HG03280 (cell line): ENCODE measurements at regions not wholly inside any gene's neighbourhood (a gene's known extent, or its start where the extent isn't known, plus 50 kb on each side); places are given as distances from the start of the nearest gene placed in this dataset.

Experiments
- ATAC-seq: cut with Tn5 transposase; IDR thresholded peaks from one replicate; pipeline ENCODE4 v1.9.1; 2021; ENCODE audit warnings: mild to moderate bottlenecking, moderate library complexity; ENCODE audit not compliant: unreplicated experiment

- no peak for ATAC-seq
Measured at GRCh38 chr4:167475951-167476350, 241.7 kb upstream of the SPOCK3 start.

DNA sequence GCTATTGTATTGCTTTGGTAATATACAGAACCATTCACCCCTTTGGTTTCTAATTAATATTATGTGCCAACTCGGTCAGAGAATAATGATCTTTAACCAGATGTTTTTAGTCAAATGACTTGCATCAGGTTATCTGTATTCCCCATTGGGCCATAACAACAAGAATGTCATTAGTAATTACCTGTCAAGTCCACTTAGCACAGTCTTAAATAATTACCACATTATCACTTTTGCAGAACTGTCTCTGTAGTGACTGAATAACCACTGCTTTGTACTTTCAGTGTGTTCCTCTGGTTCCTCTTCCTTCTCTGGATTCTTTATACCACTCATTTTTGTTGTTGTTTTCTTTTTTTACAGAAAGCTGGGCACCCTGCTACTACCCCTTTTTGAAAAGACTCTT, 257.7 kb upstream of the SPOCK3 start:
- no peak for ATAC-seq

DNA sequence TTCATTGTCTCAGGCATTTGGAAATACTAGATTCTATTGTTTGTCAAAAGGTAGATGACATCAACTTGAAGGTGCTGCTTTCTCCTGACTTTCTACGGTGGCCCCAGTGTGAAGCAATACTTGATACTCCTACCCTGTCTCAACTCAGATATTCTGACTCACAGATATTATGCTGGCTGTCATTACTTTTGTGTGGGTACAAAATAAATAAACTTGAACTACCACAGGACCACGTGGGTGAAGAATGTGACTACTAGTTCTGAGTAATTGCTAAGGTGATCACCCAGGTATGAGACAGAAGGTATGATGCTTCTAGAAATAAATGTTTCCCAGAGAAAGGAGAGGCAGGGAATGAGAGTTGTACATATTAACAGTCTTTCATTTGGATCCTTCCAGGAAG, 275.3 kb upstream of the SPOCK3 start:
- no peak for ATAC-seq

DNA sequence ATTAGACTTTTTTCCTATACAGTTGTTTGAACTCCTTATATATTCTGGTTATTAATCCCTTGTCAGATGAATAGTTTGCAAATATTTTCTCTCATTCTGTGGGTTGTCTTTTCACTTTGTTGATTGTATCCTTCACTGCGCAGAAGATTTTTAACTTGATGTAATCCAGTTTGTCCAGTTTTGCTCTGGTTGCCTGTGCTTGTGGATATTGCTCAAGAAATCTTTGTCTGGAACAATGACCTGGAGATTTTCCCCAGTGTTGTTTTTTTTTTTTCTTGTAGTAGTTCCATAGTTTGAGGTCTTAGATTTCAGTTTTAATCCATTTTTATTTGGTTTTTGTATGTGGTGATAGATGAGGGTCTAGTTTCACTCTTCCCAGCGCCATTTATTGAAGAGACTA, 289.8 kb upstream of the SPOCK3 start:
- ATAC-seq = no peak

- no peak for ATAC-seq
Measured at GRCh38 chr4:167537761-167538160, 303.5 kb upstream of the SPOCK3 start.

DNA sequence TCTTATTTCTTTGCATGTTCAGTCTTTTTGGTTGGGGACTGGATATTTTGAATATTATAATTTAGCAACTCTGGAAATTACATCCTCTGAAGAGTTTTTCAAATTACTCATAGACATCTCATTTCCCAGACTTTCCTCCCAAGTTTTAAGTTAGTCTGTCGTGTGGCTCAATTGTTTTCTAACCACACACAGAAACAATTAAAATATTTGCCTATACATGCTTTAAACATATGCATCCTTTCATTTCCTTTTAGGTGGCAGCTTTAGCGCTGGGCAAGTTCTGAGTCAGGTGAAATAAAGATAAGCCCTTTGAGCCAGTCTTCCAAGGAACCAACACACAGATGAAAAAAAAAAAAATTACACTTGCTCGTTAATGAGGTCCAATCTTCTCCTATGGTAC, 307.0 kb upstream of the SPOCK3 start:
- ATAC-seq = no peak

DNA sequence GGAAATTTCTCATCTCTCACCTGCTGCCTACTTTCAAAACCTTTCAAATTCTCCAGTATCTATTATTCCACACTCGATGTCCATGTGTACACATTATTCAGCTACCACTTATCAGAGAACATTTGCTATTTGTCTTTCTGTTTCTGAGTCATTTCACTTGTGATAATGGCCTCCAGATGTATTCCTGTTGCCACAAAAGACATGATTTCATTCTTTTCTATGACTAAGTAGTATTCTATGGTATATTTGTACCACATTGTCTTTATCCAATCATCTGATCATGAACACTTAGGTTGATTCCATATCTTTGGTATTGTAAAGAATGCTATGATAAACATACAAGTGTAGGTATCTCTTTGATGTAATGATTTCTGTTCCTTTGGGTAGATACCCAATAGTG, 310.1 kb upstream of the SPOCK3 start:
- no peak for ATAC-seq

GRCh38 chr4:167550021-167550420, 315.7 kb upstream of the SPOCK3 start:
- no peak for ATAC-seq

DNA sequence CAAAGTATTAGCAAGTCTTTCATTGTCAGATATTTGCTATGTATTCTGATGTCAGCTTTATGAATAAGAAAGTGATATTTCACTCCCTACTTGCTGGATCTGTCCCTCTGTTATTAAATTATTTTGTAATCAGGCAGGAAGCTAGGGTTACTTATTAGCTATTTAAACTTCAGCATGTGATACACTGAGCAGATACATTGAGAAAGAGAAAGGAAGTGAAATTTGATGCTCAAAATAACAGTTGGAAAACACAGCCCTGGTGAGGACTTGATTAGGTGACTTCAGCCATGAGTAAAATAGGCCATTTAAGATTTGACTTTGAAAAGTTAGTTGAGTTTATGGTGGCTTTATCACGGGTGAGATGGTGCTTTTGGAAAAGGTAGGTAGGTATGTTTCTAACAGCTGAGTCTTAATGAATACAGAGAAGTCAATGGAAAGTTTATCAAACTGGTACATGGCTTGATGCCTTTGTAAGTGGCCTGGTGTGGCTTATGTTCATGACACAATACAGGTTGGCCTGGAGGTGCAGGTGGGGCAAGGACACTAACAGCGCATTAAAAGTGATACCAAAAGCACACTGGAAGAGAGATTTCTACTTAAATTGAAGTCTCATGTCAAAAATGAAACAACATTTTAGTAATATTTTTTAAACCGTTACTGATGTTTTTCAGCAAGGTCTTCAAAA, 321.2 kb upstream of the SPOCK3 start:
- no peak for ATAC-seq

GRCh38 chr4:167578906-167579305, 344.6 kb upstream of the SPOCK3 start:
- no peak for ATAC-seq

- no peak for ATAC-seq
Measured at GRCh38 chr4:167581449-167581965, 347.2 kb upstream of the SPOCK3 start.

DNA sequence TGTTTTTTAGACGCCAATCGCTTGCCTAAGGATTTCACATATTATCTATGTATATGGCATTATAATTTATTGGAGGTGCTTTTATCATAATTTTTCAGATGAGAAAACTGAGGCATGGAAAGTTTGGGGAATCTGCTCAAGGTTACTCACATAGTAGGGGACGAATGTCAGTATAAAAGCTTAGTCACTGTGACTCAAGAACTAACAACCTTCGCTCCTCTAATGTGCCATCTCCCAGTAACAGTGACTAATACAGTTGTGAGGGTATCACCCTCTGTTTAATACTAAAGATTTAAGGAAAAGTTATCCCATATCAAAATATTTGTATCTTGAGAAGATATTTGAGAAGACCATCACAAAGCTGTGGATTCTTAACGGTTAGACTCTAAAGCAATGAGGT, 353.1 kb upstream of the SPOCK3 start:
- no peak for ATAC-seq

GRCh38 chr4:167595898-167596297, 361.6 kb upstream of the SPOCK3 start:
- no peak for ATAC-seq

- no peak for ATAC-seq
Measured at GRCh38 chr4:167602157-167602556, 367.9 kb upstream of the SPOCK3 start.

GRCh38 chr4:167606551-167606950, 372.3 kb upstream of the SPOCK3 start:
- no peak for ATAC-seq

DNA sequence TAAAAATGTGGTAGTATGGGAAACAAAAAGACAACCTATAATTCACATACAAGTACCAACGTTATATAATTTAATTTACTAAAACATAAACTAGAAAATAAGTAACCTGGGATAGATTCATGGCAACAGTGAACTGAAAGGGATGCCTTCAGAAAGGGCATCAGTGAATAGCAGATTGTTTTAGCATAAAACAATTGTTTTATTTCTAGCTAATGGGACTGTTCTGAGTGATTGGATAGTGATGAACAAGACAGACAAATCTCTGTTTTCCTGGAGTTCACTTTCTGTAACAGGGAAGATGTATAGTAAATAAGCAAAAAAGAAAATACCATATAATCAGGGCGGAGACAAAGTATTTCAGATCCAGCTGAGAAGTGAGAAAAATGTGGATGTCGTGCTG, 379.1 kb upstream of the SPOCK3 start:
- ATAC-seq = no peak

- ATAC-seq = no peak
Measured at GRCh38 chr4:167614866-167615265, 380.6 kb upstream of the SPOCK3 start.

DNA sequence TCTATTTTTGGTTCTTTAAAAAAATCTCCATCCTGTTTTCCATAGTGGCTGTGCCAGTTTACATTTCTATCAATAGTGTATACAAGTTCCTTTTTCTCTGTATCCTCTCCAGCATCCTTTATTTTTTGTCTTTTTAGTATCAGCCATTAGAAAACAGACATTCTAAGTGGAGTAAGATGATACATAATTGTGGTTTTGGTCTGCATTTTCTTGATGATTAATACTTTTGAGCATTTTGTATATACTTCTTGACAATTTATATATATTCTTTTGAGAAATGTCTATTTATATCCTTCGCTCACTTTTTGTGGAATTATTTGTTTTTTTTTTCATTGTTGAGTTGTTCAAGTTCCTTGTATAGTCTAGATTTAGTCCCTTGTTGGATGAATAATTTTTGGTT, 382.2 kb upstream of the SPOCK3 start:
- no peak for ATAC-seq

DNA sequence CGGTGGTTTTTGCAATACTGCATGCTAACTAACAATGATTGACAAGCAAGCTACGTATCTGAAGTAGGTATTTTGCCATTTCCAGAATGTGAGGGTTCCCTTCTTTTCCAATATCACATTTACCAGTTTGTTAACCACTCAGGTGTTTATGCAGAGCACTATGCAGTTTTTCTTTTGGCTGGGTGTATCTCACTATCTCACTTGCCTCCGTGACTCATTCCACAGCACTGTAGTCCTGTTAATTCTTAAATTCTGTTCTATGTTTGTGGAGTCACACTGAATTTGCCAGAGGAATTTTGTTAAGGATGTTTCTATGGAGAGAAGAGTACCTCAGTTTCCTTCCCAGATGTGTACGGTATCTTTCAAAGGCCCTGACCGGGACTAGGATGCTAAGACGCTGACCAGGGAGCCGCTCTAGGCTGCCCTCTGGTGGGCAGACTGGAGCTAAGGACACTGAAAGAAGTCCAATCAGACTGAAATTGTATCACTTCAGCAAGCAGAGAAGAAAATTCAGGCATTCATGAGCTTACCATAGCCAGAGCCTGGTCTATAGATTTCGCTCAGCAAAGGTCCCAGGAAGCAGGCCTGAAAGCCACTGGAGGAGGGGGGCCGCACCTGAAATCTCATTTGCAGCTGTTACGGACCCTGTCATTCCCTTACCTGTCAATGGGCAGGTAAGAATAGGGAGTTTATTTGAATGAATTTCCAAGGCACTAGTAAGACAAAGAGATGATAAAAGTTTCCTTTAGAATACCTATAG, 388.4 kb upstream of the SPOCK3 start:
- ATAC-seq = peak; percentile 92

- ATAC-seq = no peak
Measured at GRCh38 chr4:167623241-167623572, 388.9 kb upstream of the SPOCK3 start.

DNA sequence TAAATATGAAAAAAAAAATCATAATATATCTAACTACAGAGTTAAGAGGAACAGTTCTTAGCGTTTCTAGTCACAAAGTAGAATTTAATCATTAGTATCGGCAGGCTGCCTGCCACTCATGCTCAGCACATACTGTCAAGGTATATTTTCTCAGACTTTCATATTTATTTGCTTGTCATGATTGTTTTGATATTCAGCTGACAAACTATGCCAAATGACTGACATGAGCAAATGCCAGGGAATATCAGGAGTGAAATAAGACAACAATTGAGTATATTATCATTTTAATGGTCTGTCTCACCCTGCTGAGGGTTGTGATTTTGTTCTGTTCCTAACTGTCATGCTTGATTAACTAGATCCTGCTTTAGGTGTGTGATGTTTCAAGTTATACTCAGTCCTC, 395.0 kb upstream of the SPOCK3 start:
- ATAC-seq = no peak

DNA sequence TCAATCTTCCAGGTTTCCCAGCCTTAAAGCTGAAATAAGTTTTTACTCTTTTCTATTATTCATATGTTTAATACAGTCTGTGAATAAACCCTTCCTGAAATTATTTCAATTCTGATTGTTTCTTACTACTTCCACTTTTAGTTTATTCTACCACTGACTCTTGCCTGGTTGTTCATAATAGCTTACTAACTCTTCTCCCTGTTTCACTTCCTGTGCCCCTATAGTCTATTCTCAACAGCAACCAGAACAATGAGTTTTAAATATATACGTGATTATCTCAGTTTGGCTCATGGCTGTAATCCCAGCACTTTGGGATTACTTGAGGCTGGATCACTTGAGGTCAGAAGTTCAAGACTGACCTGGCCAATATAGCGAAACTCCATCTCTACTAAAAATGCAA, 408.0 kb upstream of the SPOCK3 start:
- ATAC-seq = no peak

DNA sequence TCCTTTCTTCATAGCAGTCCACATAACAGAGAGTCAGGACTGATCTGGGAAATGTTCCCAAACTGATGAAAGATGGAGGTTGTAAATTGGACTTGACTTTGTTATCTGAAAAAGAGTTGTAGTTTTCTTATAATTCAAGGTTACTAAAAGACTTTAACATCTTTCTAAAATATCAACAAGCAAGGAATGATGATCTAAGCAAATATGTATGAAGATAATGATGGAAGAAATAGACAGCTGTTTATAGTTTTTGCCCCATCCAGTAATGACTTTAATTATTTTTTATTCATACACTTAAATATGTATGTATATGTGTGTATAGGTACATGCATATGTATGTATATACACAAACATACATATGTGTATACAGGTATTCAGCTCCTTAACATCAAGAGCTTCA, 411.1 kb upstream of the SPOCK3 start:
- ATAC-seq = no peak
